ENCODE measurements at regions not wholly inside any gene's neighbourhood (a gene's known extent, or its start where the extent isn't known, plus 50 kb on each side); places are given as distances from the start of the nearest gene placed in this dataset.

- Histone ChIP-seq H3K9me3 (ENCODE audit: control insufficient read depth, insufficient read depth, low read length) (no peaks in the 10 kb centered on the region), H3K56ac (ENCODE audit: extremely low read depth, insufficient read depth, low read length) (no peak overlapping the region), H3K4ac (ENCODE audit: low read depth, low read length) (no peak overlapping the region; the same call in 1 of the 2 replicates), H3K4me3 (ENCODE audit: insufficient read depth, low read depth, low read length) (no peak overlapping the region), H2AK9ac (replicated peaks; ENCODE audit: low read depth, low read length, poor library complexity) (peak overlapping the region; percentile 5), H3K36me3 (ENCODE audit: control insufficient read depth, insufficient read depth, low read length) (no peaks in the 10 kb centered on the region), H2AFZ (replicated peaks; ENCODE audit: low read length, poor library complexity) (peak overlapping the region; percentile 70), H4K8ac (ENCODE audit: low read depth in 2 of 2, low read length in 2 of 2) (peak overlapping the region in 1 of 2 experiments; percentile 9; a peak in 1 of 4 replicates), H2BK20ac (ENCODE audit: low read depth, low read length) (no peak overlapping the region), H4K20me1 (ENCODE audit: insufficient read depth, low read length) (no peaks in the 10 kb centered on the region), H3K4me1 (ENCODE audit: control insufficient read depth, insufficient read depth, low read length) (0 out of 2 replicates have a peak, but pooled peaks cover 3% of the 10 kb centered on the region), H3K27me3 (ENCODE audit: control insufficient read depth, insufficient read depth, low read length) (no peaks in the 10 kb centered on the region; the same call in 1 of the 2 replicates), H3K79me1 (ENCODE audit: low read depth in 1 of 2, low read length in 2 of 2) (no peaks in the 10 kb centered on the region), H3K9ac (ENCODE audit: low read depth, low read length) (no peak overlapping the region), H3K9me1 (ENCODE audit: insufficient read depth, low read length) (peaks cover 10% of the 10 kb centered on the region; the same call in 1 of the 2 replicates), H3K18ac (ENCODE audit: low read depth, low read length) (0 out of 2 replicates have a peak overlapping the region, but pooled peaks have one; percentile 22), H3K23ac (ENCODE audit: low read depth, low read length) (no peak overlapping the region), H4K5ac (ENCODE audit: low read depth, low read length) (no peak overlapping the region), H4K91ac (ENCODE audit: insufficient read depth, low read depth, low read length) (no peak overlapping the region), H2BK120ac (ENCODE audit: low read depth, low read length) (0 out of 2 replicates have a peak overlapping the region, but pooled peaks have one; percentile 17), H2BK5ac (ENCODE audit: low read depth, low read length, poor library complexity, severe bottlenecking) (no peak overlapping the region), H2BK15ac (ENCODE audit: low read depth, low read length) (no peak overlapping the region), H3K14ac (replicated peaks; ENCODE audit: low read depth, low read length) (no peak overlapping the region), H3K27ac (ENCODE audit: insufficient read depth, low read length) (no peak overlapping the region), H3K4me2 (ENCODE audit: low read depth, low read length) (no peak overlapping the region), H2AK5ac (ENCODE audit: low read depth, low read length) (no peak overlapping the region)
- TF ChIP-seq CTCF (conservative IDR thresholded peaks at IDR 0.05; ENCODE audit: low read depth, low read length) (no peak), MAZ (IDR thresholded peaks at IDR 0.05; ENCODE audit: borderline replicate concordance, low read depth, low read length) (peak; percentile 32; the same call in 1 of the 2 replicates)
- DNase-seq (peak; percentile 47), ATAC-seq (ENCODE audit: low read depth) (peak; percentile 21; the same call in 1 of the 2 replicates)
- no TSS peak for BruUV-seq (replicated peaks)
- intact Hi-C loops (cut with micrococcal nuclease) (loop anchor here (10.0 kb wide), 1 partner anchor 104 kb away; no protein-coding TSS in a partner anchor), in situ Hi-C loops (cut with MboI; ENCODE audit: low sequenced_read_pairs) (no loop called here), dilution Hi-C loops (cut with HindIII; ENCODE audit: low sequenced_read_pairs, unreplicated experiment) (no loop called here)
- CTCF ChIA-PET: interaction anchor here (1.0 kb wide), 1 partner anchor 9 kb away, joined by 4 read pairs; no protein-coding TSS in a partner anchor
- WGBS, 2 experiments (ENCODE audit: extremely low coverage in 2 of 2, insufficient read length in 1 of 2): no CpG with 5 or more reads among the region's 4 CpGs
- POLR2A ChIA-PET (ENCODE audit: unreplicated experiment): no interaction called here
Observed at GRCh38 chrX:68938244-68939004, 109.6 kb downstream of the EFNB1 start.

All from IMR-90 (cell line).